IMR-90 (cell line): ENCODE measurements at regions not wholly inside any gene's neighbourhood (a gene's known extent, or its start where the extent isn't known, plus 50 kb on each side); places are given as distances from the start of the nearest gene placed in this dataset.

Experiments used
- FOS ChIP-seq: fragments of 150-350 bp; IDR thresholded peaks from 2 replicates; pipeline ENCODE4 v1.6.1; 2016; ENCODE audit warnings: low read depth, low read length
- MAFK ChIP-seq: IDR thresholded peaks from 2 replicates; pipeline ENCODE4 v1.6.1; 2012; ENCODE audit warnings: low read depth, low read length, improper control_type of control experiment
- RFX5 ChIP-seq: IDR thresholded peaks from 2 replicates; pipeline ENCODE4 v1.8.0; 2012; ENCODE audit warnings: low read depth, mild to moderate bottlenecking, low read length, moderate library complexity
- TF ChIP-seq, protein P1 (sequence below): conservative IDR thresholded peaks from 2 replicates; pipeline ENCODE4 v1.5.1; 2012; ENCODE audit warnings: mild to moderate bottlenecking, low read depth, low read length, improper control_type of control experiment

DNA sequence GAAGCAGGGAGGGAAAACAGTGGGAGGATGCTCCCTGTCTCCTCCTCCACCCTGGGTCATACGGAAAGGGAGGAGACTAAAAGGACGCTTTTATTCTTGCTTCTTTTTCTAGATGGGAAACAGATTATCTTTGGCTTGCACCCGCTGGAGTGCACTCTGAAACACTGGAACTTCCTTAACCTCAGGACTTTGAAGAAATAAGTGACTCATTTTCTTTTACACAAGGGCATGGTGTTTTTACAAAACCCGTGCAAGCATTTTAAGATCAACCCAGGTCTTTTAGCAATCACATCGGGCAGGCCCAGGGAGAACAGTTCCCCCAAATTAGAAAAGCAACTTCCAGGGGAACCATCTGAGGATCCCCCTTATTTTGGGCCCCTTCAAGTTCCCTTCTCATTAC, 80.9 kb upstream of the TSPAN11 start:
- no peak for TF ChIP-seq RFX5
- TF ChIP-seq, protein P1, sequence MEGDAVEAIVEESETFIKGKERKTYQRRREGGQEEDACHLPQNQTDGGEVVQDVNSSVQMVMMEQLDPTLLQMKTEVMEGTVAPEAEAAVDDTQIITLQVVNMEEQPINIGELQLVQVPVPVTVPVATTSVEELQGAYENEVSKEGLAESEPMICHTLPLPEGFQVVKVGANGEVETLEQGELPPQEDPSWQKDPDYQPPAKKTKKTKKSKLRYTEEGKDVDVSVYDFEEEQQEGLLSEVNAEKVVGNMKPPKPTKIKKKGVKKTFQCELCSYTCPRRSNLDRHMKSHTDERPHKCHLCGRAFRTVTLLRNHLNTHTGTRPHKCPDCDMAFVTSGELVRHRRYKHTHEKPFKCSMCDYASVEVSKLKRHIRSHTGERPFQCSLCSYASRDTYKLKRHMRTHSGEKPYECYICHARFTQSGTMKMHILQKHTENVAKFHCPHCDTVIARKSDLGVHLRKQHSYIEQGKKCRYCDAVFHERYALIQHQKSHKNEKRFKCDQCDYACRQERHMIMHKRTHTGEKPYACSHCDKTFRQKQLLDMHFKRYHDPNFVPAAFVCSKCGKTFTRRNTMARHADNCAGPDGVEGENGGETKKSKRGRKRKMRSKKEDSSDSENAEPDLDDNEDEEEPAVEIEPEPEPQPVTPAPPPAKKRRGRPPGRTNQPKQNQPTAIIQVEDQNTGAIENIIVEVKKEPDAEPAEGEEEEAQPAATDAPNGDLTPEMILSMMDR = no peak
- no peak for TF ChIP-seq MAFK
- TF ChIP-seq FOS = no peak
